Midbrain (tissue), 1 donor: ENCODE measurements at regions not wholly inside any gene's neighbourhood (a gene's known extent, or its start where the extent isn't known, plus 50 kb on each side); places are given as distances from the start of the nearest gene placed in this dataset.
A peak's percentile ranks its signal among the peaks of the same experiment; 100 is the strongest.
"Not testable (repeated sequence)": the region's sequence is repeated elsewhere in the genome, so short reads cannot be mapped to it uniquely, and the experiment has no call there.

Source experiments
- DNase-seq: peaks from one replicate; lab custom pipeline; 2025; lab: John Stamatoyannopoulos, UW

DNA sequence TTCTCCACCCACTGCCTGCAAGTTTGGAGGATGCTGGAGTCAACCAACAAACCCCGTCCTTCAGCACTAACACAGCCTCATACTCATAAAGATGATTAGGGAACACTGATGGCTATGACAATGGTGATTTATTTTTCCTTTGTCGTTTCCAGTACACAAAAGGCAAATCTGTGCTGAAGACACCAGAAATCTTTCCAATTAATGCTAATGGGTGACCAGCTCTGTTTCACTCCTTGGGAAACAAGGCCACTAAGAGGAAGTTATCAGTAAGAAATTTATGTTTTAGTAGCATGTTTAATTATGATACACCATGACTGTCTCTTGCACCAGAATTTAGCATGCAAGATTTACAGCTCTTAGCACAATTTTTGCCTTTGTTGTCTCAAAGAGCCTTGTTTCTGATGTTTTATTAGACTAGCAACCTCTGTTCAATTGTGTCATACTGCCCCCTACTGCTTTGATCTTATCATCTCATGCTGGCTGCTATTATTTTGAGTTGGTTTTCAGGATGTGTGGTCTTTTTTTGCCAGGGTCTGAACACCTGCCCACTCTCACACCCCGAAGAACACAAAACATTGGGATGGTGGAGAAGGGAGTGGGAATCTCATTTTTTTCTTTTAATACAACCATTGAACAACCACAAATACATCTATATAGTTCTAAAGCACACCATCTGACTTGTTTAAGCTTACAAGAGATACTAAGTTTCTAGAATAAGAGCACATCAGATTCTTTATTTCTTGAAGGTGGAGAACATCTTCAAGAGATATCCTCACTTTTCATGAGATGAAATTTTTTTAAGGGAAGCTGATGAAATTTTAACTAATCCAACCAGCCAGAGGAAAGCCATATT, 160.9 kb downstream of the SPTSSA start:
- peak; percentile 71 for DNase-seq

DNA sequence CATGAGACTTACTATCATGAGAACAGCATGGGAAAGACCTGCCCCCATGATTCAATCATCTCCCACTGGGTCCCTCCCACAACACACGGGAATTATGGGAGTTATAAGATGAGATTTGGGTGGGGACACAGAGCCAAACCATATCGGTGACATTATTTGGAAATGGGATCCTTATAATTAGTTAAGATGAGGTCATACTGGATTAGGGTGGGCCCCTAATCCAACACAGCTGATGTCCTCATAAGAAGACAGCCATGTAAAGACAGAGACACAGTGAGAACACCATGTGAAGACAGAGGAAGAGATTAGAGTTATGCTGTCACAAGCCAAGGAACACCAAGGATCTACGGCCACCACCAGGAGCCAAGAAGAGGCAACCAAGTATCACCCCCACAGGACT, 161.7 kb downstream of the SPTSSA start:
- no peak for DNase-seq

- DNase-seq: no peak
These were observed 162.7 kb downstream of the SPTSSA start for GRCh38 chr14:34299360-34299759.

GRCh38 chr14:34297786-34298520, 164.1 kb downstream of the SPTSSA start:
- peak; percentile 0 for DNase-seq

DNA sequence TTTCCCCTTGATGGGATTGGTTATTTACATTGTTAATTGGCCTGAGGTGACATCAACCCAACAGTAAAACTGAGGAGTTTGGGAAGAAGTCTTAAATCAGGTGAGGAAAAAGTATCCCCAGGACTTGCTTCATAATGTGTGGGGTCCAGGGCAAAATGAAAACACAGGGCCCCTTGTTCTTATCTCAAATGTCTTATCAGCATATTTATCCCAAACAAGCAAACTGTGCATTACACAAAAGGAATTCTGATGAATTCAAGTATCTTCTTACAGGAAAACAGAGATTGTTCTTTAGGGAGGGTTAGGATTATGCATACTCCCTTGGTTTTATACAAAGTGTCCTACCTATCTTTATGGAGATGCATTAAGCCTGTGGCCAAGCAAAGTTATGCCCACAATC, 178.4 kb downstream of the SPTSSA start:
- DNase-seq: no peak

- no peak for DNase-seq
These were observed 184.8 kb downstream of the SPTSSA start for GRCh38 chr14:34277191-34277590.

- DNase-seq: no peak
These were observed 186.5 kb downstream of the SPTSSA start for GRCh38 chr14:34275530-34275929.

- DNase-seq: no peak
These were observed 187.0 kb downstream of the SPTSSA start for GRCh38 chr14:34275078-34275477.

GRCh38 chr14:34273716-34274115, 188.3 kb downstream of the SPTSSA start:
- not testable (repeated sequence) for DNase-seq

DNA sequence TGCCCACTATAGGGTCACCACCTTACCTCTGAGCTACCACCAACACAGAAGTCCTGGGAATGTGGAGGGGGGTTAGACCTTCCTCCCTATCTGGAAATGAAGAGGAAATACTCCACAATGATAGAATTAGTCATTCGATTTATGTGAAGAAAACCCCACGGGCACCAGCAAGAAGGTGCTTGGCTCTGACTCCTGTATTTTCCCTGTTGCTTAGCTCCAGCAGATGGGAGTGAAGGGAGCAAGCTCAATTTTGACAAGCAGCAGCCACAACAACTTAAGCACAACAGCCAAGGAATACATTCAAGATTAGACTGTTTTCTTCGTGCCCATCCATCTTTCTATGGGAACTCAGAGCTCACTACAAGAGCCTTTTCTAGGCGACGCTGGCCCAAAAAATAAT, 191.7 kb downstream of the SPTSSA start:
- no peak for DNase-seq

DNA sequence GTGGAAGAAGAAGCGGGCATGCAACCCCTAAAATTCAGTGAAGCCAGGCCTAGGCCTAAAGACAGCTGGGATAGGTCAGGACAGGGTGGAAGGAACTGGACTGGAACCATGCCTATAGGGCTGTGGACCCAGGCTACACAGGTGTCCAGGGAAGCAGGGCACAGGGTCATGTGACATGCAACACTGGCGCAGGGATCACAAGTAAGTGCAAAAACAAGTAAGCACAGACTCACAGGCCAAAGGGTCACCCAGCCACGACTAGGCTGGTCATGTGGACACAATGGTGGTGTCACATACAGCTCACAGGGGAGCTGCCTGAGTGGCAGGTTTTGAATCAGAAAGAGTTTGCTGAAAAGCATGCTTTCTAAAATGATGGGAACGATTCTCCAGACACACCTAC, 195.7 kb downstream of the SPTSSA start:
- DNase-seq: no peak

DNA sequence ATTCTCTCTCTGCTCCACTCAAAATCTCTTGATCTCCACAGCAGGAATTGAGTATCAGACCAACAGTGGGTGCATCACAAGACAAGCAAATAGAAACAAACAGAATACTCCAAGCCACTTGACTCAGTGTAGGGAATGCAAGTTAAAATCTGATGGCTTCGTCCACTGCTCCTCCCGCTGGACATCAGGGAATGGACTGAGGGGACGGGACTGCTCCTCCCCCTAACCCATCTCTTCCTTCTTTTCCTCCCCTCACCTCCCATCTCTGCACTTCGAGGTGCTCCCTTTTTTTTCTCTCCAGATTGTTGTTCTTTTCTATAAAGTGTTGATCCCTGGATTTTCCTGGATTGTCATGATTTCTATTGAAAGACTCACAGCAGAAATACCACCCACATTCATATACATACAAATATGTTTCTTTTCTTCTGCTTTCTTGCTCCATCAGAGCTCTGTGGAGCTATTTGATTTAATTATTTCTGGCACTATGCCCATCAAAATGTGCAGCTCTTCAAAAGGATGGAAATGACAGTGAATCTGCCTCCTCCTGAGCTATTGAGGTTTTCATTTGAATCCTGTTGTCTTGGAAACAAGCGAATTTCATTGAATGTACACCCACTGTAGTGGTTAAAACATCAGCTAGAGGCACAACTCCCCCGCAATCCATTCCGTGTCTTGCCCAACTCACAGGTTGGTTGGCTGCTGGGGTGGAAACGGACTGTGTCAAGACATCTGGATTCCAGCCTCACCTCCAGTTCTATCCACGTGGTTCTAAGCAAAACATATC, 199.7 kb downstream of the SPTSSA start:
- no peak for DNase-seq

DNA sequence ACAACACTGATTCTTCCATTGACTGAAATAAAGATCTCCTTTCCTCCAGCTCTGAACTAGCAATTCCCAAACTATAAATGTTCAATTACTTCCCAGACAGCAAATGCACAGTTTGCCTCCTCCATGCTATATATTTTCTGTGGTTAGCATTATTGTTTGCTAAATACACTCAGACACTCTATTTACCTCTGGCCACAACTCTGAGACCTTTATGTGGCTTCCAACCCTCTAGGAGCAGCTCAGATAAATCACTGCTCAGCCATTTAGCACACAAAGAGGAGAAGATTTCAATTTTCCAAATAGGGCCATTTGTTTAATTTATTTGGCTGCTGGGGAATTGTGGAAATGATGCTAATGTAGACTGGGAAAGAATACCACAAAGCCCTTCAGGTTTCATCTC, 202.0 kb downstream of the SPTSSA start:
- DNase-seq: no peak

- DNase-seq: no peak
These were observed 203.7 kb downstream of the SPTSSA start for GRCh38 chr14:34258318-34258717.

DNA sequence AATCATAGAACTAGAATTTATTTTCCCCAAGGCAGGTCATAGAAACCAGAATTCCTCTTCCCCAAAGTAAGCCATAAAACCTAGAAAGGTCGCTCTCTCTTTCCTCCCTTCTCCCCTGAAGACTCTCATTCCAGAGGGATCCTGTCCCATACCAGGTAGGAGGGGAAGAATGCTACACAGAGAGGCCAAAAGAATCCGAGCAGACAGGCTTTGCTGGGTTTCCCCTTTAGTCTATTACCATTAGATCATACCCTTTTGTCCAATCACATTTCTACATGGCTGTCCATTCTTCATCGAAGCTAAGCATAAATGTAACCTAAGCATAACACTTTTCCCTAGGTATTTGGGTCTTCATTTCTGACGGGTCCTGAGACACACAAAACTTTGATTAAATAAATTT, 204.5 kb downstream of the SPTSSA start:
- DNase-seq: no peak

DNA sequence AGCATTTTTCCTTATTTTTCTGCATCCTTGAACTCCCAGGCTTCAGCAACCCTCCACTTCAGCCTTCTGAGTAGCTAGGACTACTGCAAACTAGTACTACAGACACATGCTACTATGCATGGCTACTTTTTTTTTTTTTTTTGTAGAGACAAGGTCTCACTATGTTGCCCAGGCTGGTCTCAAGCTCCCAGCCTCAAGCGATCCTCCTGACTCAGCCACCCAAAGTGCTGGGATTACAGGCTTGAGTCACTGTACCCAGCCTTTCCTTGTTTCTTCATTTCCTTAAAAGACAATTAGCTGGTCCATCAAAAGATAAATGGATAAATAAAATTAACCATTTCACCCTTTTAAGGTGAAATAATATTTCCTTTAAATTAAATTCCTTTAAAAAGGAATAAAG, 205.8 kb downstream of the SPTSSA start:
- no peak for DNase-seq

DNA sequence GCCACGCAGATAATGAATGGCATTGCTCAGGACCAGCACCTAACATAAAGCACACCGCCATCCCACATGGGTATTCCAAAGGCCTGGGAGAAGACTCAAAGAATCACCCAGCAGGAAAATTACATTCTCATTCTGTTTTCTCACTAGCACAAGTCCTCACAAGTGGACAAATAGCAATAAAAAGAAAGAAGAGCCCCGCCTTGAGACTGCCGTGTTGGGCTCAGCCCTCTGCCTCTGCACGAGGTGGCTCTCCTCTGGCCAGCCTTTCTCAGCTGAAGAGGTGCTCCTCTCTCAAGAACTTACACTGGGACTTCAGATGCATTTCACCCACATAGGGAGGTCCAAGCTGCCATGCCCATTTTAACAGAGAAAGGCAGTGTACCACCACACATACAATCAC, 207.5 kb downstream of the SPTSSA start:
- DNase-seq: no peak

GRCh38 chr14:34254031-34254430, 208.0 kb downstream of the SPTSSA start:
- no peak for DNase-seq

DNA sequence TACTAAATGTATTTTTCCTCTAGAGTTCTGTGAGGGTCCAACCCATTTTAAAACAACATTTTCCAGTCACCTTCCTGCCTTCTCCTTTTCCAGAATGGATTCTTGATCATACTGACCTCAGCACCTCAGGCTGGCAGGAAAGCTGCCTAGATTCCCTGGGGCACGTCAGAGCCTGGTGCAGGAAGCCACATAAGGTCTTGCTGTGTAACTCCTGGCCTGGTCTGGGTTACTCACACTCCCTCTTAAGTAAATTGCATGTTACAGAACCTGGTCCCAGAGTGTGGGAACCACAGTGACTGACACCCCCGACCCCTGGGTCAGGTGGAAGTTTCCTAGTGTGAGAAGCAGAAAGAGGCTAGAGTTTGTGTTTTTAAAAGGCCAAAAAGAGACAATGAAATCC, 209.8 kb downstream of the SPTSSA start:
- no peak for DNase-seq

- no peak for DNase-seq
These were observed 210.4 kb downstream of the SPTSSA start for GRCh38 chr14:34251662-34252061.

DNA sequence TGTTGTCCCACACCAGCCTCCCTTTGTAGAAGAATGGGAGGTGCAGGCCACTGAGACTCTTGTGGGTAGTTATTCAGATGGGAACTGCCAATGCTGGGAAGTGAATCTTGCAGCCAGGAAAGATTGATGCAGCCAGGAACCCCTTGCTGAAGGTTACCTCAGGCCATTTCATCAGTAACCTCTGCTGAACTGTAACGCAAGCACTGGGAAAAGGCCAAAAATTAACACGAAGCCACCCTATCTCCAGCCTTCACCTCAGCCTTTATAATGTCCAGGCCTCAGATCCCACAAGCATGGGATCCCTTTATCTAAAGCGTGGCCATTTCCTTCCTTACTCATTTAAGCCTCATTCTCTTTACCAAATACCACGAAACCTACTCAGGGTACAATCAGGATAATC, 211.1 kb downstream of the SPTSSA start:
- DNase-seq: no peak

DNA sequence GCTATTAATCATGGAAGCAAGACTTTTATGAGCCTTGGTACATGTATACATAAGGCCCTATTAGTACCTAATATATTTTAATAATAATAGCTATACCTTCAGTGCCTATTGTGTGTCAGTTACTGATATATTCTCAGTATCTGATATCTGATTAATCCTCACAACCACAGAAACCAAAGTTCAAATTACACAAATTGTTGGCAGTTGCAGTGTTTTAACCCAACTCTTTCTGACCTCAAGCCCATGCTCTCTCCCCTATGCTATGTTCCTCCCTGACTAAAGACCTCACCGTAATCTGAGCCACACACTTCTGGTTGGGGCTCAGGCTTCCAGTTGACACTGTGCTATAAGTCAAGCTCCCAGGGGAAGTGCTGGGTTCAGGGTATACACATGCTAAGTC, 214.4 kb downstream of the SPTSSA start:
- DNase-seq: no peak

- no peak for DNase-seq
These were observed 215.8 kb downstream of the SPTSSA start for GRCh38 chr14:34246206-34246605.
